NCI-H1092 treated with DMSO at 0.1 percent for 48 hours (cell line): ENCODE measurements at regions not wholly inside any gene's neighbourhood (a gene's known extent, or its start where the extent isn't known, plus 50 kb on each side); places are given as distances from the start of the nearest gene placed in this dataset.
"Not testable (repeated sequence)": the region's sequence is repeated elsewhere in the genome, so short reads cannot be mapped to it uniquely, and the experiment has no call there.

Experiments
- DNase-seq: peaks from one replicate; lab custom pipeline; 2025; lab: John Stamatoyannopoulos, UW

DNA sequence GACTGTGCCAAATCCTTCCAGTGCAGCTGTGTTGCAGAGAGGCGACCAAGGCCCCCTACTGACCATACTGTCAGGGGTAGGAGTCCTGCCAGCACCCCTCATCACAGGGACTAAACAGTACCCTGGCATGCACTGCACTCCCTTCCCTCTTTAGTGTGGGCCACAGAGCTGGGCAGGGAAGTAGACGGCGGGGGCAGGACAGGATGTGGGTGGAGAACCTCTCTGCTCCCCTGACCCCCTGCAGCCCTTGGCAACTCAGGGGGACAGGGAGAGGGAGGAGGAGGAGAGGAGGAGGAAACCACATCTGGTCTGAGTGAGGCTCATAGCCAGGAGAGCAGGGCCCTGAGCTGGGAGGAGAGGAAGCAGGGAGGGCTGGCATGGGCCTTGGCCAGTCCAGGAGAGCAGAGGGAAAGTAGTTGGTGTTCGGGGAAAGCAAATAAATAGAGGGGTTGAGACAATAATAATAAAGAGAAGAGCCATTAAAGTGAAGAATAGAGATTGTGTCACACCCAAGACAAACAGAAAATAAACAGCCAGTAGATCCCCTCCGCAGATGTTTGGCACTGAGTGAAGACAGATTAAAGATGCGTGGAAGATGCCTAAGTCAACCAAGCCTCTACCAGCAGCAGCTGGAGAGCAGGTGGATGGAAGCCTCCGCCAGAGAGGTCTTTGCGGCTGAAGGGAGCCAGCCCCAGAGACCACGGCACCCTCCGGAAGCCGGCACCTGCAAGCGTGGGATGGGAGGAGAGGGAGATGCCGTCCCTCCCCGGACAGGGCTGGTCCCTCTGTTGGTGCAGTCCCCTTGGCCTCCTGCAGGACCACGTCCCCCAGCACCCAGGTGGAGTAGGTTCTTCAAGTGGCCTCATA is 61.5 kb downstream of the RPUSD4 start:
- peak; percentile 71 for DNase-seq

DNA sequence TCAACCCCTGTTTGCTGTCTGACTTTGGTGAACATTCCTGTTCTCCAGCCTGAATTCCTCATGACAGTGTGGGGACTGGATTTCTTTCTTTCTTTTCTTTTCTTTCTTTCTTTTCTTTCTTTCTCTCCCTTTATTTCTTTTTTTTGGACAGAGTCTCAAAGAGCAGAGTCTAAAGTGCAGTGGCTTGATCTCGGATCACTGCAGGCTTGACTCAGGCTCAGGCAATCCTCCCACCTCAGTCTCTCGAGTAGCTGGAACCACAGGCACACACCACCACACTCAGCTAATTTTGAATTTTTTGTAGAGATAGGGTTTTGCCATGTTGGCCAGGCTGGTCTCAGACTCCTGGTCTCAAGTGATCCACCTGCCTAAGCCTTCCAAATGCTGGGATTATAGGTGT is 63.1 kb downstream of the RPUSD4 start:
- DNase-seq: no peak

DNA sequence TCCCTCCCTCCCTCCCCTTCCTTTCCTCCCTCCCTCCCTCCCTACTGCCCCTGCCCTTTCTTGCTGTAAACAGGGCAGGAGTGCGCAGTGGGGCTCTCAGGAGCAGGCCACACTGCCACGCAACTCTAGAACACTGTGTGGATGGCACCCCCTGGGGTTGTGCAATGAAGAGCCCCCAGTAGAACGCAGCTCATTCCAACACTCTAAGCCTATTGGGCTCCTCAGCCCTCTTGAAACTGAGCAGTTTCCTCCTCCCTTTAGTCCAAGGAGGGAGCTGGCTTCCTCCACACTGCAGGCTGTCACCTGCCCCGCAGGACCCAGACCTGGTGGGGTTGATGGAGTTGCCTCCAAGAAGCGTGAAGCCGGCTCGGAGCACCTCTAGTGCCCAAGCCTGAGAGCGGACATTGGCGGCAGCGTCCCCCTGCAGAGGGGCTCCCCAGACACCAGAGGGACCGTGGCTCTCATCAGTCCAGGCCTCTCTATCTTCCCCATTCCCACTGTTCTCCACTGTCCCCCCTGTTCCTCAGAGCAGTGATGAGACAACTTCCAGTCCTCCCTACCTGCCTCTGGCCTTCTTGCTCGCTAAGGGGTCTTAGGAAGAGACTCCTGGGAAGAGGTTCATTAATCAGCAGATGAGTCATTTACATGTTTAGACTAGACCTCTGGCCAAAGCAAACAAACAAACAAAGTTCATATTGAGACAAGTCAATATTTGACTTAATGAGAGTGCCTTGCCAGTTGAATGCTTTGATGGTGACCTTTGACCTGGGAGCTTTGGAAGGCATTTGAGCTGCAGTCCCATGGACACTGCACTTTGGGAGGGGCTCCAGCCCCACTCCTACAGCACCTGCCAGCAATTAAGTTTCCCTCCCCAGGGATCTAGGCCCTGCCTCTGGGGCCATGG is 64.0 kb downstream of the RPUSD4 start:
- peak; percentile 72 for DNase-seq

DNA sequence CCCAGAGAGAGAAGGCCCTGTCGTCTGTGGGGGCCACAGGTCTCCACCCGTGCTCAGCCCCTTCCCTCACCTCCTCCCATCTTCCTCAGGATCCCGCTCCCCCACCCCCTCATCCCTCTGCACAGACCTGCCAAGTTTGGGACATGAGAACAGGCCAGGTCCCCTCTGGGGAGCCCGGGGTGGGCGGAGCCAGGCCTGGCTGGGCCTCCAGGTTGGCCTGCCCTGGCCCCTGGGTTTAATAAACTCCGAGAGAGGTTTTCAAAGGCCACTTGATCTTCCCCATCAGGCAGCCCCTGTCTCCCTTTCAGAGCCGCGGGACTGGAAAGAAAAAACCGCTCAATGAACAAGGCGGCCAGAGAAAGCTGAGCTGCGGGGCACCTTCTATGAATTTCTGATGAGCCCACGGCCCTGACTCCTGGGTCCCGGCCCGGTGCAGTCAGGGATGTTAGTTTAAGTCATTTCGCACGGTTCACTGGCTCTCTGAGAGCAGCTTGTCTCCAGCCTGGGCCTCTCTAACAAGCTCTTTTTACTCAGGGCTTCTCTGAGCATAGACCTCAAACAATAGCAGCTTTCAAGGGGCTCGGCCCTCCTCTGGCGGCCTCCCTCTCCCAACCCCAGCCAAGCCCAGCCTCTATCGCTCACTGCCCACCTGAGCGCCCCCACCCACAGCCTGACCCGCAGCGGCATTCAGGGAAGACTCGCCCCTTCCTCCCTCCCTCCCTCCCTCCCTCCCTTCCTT is 64.8 kb downstream of the RPUSD4 start:
- DNase-seq: peak; percentile 97

DNA sequence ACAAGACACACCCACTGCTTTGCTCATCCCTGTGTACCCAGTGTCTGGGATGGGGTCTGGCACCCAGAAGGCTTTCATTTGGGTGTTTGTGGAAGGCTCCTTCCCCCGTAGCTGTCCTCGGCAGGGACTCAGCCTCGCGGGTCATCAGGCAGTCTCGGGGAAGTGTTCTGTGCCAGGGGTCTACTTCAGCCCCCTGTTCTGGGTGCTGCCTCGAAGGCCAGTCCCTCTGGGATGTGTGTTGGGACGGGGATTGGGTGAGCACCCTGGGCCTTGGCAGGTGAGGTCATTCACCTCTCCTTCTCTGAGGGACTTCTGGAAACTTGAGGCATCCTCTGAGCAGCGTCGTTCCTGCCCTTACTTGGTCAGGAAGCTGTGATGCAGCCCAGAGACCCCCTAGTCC is 65.5 kb downstream of the RPUSD4 start:
- no peak for DNase-seq

DNA sequence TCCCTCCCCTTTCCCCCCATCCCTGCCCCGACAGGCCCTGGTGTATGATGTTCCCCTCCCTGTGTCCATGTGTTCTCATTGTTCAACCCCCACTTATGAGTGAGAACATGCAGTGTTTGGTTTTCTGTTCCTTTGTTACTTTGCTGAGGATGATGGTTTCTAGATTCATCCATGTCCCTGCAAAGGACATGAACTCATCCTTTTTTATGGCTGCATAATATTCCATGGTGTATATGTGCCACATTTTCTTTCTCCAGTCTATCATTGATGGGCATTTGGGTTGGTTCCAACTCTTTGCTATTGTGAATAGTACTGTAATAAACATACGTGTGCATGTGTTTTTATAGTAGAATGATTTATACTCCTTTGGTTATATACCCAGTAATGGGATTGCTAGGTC is 68.0 kb downstream of the RPUSD4 start:
- not testable (repeated sequence) for DNase-seq

DNA sequence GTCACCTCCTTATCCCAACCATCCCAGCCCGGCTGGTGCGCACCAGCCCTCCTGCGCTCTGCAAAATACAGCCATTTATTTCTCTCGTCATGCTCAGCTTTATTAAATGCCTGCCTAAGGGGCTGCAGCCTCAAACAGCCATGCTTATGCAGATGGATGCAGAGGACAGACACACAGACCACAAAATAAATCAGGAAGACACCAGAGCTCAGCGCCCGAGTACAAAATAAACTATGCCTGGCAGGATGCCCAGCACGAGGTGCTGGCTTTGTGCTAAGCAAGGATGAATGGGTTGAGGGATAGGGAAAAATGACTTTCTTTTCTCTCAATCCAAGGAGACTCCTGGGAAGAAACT is 70.5 kb downstream of the RPUSD4 start:
- peak; percentile 84 for DNase-seq

DNA sequence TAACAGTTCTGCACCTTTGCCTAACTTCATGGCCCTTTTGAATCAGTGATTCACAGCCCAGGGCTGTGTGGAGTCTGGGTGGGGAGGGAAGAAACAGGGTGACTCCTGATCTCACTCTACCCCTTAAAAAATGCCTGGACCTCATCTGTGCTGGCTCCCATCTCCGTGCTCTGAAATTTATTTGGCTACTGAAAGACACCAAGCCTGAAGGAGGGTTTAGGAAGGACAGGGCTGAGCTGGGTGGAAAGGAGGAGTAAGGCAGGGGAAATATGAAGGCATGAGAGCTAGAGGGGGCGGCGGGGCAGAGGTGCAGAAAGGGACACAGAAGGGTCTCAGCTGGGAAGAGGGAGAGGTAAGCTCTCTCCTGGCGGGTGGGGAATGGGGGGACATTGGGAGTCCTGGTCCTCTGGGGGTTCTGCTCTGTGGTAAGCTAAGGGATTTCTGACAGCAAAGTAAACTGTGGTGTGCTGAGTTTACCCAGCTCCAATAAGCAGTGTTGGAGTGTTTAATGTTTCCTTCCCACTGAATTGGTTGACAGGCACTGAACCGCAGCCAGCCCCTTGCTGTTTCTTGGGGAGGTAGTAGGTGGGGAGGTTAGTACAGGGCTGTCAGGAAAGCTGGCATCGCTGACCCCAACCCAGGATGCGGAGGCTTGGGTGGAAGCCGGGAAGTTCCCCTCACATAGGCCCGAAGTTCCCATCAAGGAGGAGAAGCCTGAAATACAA is 71.1 kb downstream of the RPUSD4 start:
- no peak for DNase-seq

DNA sequence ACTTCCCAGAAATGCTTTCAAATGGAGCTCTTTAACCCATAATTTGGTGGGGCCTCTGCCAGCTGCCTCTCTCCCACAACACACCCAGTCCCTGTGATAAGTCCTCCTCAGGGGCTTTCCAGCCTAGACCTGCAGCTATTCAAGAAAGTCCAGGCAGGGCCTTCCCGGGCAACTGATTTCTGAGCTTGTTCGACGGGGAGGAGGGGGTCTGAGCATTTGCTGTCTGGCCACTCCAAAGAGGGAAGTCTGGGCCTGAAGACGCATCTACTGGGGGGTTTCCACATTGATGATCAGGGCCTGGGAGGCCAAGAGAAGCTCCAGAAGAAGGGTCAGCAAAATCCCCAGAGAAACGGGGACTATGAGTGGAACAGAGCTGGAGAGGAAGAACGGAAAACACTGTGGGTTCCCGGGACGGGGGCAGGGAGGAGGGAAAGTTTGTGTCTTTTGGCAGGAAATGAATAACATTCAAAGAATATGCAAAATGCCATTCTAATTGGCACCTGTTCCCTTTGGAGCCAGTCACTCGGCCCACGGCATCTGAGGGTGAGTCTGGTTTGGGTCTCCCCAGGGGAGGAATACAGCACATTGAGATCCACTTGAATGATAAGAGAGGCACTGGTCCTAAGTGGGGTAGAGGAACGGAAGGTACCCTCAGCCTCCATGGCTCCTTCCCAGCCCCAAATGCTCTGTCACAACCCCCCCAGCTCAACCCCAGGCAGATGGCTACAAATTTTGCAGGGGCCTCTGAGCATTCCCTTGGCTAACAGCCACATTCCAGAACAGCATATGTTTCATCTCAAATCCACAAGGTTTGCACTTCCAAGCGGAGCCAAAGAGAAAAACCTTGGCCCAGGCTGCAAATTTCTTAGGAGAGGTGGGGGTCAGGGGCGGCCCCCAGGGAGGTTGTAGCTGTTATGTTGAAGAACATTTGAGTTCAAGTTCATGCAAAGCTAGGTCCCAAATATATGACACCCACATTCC is 72.0 kb downstream of the RPUSD4 start:
- no peak for DNase-seq

DNA sequence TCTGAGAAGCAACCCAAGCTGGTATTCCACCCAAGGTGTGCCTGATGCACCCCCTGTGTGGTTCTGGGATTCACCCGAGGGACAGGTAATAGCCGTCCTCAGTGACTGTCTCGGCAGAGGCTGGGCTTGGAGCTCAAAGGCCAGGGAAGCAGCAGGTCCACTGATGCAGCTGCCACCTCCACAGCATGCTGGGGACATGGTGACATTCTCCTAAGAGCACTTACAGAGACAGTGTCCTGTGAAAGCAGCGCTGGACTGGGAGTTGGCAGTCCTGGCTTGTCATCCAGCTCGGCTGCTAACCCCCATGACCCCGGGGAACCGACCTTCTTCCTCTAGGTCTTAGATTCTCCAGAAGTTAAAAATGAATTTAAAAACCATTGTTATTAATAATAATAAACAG is 72.8 kb downstream of the RPUSD4 start:
- DNase-seq: no peak

DNA sequence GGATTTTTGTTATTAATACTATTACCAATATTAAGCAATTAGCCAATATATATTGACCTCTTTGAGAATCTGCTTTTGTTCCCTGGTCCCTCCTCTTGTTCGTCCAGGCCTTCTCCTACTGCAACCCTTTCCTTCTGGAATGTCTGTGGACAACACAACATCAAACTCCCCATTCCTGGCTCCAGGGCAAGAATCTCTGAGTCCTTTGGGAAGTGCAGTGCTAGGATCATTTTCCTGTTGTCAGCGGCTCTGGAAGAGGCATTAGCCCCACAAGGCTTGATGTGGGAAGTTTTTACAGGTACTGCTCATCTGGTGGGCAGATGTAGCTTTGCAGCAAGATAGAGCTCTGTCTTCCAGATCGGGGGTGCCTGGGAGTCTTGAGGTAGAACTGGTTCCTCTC is 74.3 kb downstream of the RPUSD4 start:
- DNase-seq: no peak

DNA sequence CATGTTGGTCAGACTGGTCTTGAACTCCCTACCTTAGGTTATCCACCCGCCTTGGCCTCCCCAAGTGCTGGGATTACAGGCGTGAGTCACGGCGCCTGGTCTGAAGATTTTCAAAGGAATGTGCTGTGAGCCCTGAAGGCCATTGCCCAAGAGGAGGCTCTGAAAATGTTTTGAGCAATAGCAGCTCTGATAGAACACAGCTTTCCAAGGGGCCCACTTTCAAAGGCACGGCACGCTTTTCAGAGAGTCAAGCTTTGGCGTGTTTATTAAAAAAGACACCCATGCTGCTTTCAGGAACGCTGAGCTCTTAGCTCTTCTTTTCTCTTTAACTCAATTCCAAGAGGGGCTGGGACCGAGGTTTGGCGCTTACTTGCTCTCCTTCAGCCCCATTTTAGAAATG is 73.8 kb upstream of the CDON start:
- DNase-seq: no peak

DNA sequence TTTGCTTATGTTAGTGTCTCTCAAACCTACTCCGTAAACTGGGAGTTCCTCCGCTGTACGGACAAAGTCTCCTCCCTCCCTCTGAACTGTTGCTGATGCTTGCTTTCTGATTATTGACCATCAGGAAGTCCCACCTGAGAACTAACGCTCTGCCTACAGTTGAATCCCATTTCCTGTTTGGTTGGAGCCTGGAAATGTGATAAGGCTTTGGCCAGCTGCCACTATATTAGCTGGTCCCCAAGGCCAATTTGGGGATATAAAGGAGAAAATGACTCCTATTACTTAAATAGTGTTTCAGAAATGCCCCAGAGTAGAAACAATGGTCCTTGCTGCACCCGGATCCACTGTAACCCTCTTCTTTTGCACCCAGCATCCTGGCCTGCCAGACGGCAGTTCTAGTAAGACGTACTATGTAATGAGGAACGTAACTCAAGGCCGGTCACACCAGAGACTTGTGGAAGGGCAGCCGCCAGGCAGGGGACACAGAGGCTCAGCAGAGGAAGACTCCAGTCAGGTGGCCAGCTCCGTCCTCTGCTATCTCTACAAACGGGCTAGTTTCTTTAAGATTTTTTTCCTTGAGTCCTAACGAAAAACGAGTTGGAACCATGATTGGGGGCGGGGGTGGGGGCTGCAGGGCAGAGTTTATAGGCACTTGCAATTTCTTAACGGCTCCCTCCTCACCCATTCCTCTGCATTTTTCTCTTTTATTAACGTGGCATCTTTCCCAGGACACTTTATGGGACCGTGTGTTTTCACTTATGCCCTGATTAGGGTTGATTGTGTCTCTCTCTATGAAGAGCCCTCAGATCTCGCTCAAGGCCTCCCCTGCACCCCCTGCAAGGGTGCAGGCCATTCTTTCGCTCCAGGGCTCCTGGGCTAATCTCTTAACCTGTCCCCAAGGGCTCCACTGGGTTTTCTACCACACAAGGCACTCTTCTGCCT is 72.8 kb upstream of the CDON start:
- peak; percentile 69 for DNase-seq

DNA sequence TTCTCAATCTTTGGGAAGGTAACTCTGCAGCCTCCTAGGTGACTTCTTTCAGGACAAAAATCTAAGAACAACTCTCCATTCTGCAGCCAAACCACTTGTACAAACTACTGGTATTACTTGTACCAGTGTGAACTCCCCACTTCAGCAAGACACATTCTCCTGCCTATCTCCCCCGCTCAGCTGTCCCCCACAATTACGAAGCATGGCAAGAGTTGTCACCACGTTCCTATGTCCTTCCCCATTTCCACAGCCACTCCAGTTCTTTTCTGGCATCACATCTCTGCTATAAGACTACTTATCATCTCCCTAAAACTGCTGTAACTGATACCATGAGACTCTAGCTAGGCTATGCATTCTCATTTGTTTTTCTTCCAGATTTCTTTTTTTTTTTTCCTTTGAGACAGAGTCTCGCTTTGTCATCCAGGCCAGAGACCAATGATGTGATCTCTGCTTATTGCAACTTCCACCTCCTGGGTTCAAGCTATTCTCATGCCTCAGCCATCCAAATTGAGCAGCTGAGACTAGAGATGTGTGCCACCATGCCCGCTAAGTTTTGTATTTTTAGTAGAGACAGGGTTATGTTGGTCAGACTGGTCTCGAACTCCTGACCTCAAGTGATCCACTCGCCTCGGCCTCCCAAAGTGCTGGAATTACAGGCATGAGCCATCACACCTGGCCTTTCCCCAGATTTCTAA is 71.9 kb upstream of the CDON start:
- DNase-seq: no peak

DNA sequence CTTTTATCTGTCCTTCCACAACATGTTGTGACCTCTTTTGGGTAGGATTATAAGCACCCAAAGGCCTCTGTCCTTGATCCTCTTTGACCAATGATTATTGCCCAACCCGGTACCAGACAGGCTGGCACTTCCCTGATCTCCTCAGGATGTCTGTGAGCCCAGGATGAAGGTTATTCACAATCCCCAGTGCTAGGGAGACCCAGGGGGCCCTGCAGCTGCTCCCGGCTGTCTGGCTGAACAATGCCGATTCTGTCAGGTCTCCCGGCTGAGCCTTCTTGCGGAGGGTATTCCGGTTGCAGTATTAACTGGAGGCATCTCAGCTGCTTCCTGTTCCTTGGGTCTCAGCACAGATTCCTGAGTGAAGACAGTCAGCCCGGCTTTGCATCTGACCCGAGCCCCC is 71.2 kb upstream of the CDON start:
- no peak for DNase-seq

DNA sequence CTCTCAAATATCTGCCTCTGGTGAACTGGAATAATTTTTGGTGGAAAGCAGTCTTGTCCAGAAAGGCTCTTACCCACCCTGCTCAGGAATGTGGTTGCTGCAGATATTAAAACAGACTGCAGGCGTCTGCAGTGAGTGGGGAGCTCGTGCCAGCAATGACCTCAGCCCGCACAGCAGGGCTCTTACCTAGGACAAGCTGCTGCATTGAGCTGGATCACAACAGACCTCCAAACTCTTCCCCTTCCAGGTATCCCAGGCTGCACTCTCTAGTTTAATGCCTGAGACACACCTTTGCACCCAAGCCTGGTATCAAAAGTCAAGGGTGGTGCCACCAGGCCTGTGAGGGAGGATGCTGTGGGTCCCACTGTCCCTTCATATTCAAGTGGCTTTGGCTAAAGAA is 69.7 kb upstream of the CDON start:
- peak; percentile 18 for DNase-seq

DNA sequence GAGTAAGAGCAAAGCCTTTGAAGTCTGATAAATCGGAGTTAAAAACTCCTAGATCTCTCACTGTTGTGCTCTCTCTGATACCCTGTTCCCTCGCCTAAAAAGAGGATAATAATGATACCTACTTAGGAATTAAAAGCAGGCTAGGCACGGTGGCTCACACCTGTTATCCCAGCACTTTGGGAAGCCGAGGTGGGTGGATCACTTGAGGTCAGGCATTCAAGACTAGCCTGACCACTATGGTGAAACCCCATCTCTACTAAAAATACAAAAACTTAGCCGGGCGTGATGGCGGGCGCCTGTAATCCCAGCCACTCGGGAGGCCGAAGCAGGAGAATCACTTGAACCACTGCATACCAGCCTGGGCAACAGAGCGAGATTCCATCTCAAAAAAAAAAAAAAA is 68.1 kb upstream of the CDON start:
- DNase-seq: not testable (repeated sequence)

DNA sequence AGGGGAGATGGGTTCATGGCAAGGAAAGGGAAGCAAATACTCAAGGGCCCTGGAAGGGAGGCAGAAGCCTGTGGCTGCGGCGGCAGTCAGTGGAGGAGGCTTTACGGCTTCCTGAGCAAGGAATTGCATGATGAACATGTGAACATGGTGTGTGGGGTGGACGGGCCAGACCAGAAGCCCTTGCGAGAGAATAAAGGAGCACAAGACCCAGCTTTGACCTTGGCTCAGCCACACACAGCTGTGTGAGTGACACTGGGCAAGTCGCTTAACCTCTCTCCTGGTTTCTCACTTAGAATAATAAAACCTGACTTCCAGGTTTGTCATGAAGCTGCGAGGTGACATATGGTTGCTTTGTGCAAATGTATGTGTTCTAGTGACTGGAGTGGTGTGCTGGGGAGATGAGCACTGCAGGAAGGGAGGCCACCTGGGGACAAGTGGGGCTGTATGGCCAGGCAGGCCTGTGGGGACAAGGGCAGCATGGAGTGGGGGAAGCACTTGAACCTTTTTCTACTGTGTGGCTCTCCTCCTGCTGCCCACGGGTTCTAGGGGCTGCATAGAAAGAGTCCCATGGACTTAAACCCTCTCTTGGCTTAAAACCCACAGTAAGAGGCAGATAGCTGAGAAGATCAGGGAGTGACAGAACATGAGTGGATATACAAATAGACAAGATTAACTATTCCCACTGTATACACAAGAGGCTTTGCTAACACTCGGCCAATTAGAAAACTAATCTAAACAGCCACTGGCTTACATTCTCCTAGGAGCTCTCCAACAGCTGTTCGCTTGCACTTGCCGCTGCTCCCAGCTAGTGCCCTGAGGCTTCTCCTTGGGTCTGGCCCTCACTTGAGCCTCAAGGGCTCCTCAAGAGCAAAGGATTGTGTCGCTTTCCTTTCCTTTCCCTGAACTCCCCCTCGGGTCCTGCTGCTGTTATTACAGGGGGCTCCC is 67.3 kb upstream of the CDON start:
- DNase-seq: peak; percentile 83
